ENCODE measurements at regions not wholly inside any gene's neighbourhood (a gene's known extent, or its start where the extent isn't known, plus 50 kb on each side); places are given as distances from the start of the nearest gene placed in this dataset.

DNA sequence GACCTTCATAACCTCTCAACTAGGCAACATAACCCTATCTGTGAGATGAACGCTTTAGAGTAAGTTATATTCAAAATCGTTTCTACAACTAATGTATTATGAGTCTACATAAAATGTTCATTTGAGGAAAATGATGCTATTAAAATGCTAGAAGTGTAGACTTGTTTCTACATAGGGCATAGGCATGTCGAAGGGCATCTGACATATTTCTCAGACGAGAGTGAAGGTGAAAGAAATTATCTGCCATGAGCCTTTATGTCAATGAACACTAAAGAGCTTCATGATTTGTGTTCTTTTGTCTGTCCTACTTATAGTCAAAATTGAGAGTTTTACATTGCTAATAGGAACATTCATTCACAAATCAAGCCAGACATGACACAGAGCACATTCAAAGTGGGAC lies 811.8 kb downstream of the RAB28 start:
- no peak overlapping the region for H3K4me3 Mint-ChIP-seq
- H3K27ac Mint-ChIP-seq: no peak overlapping the region
- no peaks in the 10 kb centered on the region for H3K9me3 Mint-ChIP-seq
- no peak for DNase-seq (ENCODE audit: extremely low spot score, unreplicated experiment)
- H3K27me3 Mint-ChIP-seq: no peaks in the 10 kb centered on the region
- H3K36me3 Mint-ChIP-seq: no peaks in the 10 kb centered on the region
- no peaks in the 10 kb centered on the region for H3K4me1 Mint-ChIP-seq (ENCODE audit: unreplicated experiment)
- TF ChIP-seq, protein P1, sequence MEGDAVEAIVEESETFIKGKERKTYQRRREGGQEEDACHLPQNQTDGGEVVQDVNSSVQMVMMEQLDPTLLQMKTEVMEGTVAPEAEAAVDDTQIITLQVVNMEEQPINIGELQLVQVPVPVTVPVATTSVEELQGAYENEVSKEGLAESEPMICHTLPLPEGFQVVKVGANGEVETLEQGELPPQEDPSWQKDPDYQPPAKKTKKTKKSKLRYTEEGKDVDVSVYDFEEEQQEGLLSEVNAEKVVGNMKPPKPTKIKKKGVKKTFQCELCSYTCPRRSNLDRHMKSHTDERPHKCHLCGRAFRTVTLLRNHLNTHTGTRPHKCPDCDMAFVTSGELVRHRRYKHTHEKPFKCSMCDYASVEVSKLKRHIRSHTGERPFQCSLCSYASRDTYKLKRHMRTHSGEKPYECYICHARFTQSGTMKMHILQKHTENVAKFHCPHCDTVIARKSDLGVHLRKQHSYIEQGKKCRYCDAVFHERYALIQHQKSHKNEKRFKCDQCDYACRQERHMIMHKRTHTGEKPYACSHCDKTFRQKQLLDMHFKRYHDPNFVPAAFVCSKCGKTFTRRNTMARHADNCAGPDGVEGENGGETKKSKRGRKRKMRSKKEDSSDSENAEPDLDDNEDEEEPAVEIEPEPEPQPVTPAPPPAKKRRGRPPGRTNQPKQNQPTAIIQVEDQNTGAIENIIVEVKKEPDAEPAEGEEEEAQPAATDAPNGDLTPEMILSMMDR (conservative IDR thresholded peaks at IDR 0.05): no peak

DNA sequence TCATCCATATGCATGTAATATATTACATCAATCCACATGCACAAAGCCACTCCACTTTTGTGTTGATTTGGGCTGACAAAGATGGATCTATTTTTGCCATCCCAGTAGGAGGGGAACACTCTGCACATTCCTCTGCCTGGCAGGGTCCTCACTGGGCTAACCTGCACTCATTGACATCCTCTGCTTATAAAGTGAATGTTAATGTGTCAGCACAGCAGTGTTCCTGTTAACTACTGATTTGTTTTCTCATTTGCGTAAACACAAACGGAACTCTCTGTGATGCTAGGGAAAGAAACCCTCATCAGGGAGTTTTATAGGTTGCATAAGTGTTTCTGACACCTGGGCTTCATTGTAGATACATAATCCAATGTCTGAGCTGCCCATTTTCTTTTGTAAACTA lies 826.0 kb downstream of the RAB28 start:
- Mint-ChIP-seq H3K36me3 (no peaks in the 10 kb centered on the region), H3K9me3 (no peaks in the 10 kb centered on the region), H3K27me3 (peaks cover 4% of the 10 kb centered on the region), H3K4me1 (ENCODE audit: unreplicated experiment) (no peaks in the 10 kb centered on the region), H3K27ac (no peak overlapping the region), H3K4me3 (no peak overlapping the region)
- TF ChIP-seq, protein P1 (conservative IDR thresholded peaks at IDR 0.05): no peak
- no peak for DNase-seq (ENCODE audit: extremely low spot score, unreplicated experiment)

DNA sequence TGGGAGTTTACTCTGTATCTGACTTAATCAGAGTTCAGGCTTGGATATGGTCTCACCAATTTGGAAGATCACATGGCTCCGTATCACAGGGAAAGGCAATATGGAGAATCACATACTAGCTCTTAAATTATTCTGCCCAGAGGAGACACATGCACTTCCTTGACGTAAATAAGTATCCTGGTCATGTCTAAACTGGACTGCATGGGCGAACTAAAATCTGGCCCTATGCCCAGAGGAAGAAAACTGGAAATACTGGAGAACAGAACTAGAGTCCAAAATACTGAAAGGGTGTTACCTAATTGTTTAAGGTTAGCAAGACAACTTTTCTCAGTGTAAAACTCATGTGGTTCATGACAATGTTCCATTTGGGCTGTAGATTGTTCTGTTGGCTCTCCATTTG lies 832.3 kb downstream of the RAB28 start:
- no peaks in the 10 kb centered on the region for H3K27me3 Mint-ChIP-seq
- no peak for DNase-seq (ENCODE audit: extremely low spot score, unreplicated experiment)
- H3K36me3 Mint-ChIP-seq: no peaks in the 10 kb centered on the region
- no peaks in the 10 kb centered on the region for H3K4me1 Mint-ChIP-seq (ENCODE audit: unreplicated experiment)
- TF ChIP-seq, protein P1 (conservative IDR thresholded peaks at IDR 0.05): no peak
- H3K4me3 Mint-ChIP-seq: no peak overlapping the region
- H3K27ac Mint-ChIP-seq: no peak overlapping the region
- no peaks in the 10 kb centered on the region for H3K9me3 Mint-ChIP-seq

DNA sequence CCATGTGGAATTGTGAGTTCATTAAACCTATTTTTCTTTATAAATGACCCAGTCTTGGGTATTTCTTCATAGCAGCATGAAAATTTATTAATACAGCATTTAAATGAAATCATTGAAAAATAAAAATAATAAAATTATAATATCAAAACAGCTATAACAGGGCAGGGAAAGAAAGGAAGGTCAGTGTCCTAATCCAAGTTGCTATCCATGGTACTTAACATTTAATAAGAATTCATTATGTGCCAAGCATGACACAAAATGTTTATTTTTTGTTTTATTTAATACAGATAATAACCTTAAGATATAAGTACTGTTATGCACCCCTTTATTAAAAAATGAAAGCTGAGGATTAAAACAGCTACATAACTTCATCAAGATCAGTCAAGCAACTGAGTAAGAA lies 838.4 kb downstream of the RAB28 start:
- Mint-ChIP-seq H3K27me3 (peaks cover 3% of the 10 kb centered on the region), H3K4me3 (no peak overlapping the region), H3K9me3 (no peaks in the 10 kb centered on the region), H3K4me1 (ENCODE audit: unreplicated experiment) (no peaks in the 10 kb centered on the region), H3K27ac (no peak overlapping the region), H3K36me3 (no peaks in the 10 kb centered on the region)
- TF ChIP-seq, protein P1 (conservative IDR thresholded peaks at IDR 0.05): no peak
- no peak for DNase-seq (ENCODE audit: extremely low spot score, unreplicated experiment)

DNA sequence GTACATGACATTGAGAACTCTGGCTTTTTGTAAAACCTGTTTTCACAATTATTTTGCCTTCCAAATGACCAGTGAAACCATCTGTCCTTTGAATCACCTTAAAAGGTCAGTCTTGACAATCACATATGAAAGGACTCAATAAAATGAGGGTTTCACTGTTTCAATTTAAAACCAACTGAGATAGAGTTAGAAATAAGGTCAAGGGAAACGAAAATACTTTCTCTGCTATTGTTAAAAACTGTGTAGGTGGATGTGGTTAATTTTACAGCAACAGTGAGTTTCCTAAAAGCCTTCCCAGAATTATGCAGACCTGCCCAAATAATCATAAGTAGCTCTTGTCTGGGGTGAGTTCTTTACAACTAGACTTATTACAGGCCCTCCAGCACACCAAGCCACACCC lies 839.9 kb downstream of the RAB28 start:
- TF ChIP-seq, protein P1 (conservative IDR thresholded peaks at IDR 0.05): no peak
- peaks cover 3% of the 10 kb centered on the region for H3K27me3 Mint-ChIP-seq
- H3K4me3 Mint-ChIP-seq: no peak overlapping the region
- no peaks in the 10 kb centered on the region for H3K36me3 Mint-ChIP-seq
- no peaks in the 10 kb centered on the region for H3K9me3 Mint-ChIP-seq
- no peaks in the 10 kb centered on the region for H3K4me1 Mint-ChIP-seq (ENCODE audit: unreplicated experiment)
- no peak overlapping the region for H3K27ac Mint-ChIP-seq
- no peak for DNase-seq (ENCODE audit: extremely low spot score, unreplicated experiment)

DNA sequence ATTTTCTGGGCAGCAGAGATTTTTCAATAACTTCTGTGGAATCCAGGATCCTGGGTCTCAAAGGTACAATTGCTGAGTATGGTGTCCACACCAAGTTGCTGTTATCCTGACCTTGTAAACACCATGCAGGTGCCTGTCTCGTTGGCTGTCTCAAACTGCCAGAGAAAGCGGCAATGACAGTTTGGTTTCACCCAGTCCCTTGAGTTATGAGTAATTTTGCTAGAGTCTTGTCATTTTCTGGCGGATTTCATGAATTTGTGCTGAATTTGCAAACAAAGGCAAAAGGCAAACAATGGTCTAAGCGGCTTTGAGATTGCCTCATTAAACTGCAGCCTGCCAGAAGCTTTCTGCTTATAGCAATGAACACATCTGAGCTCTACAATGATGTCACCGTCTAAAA lies 847.9 kb downstream of the RAB28 start:
- TF ChIP-seq, protein P1 (conservative IDR thresholded peaks at IDR 0.05): no peak
- Mint-ChIP-seq H3K27me3 (peaks cover 11% of the 10 kb centered on the region), H3K4me1 (ENCODE audit: unreplicated experiment) (no peaks in the 10 kb centered on the region), H3K36me3 (no peaks in the 10 kb centered on the region), H3K9me3 (peaks cover 3% of the 10 kb centered on the region), H3K4me3 (no peak overlapping the region), H3K27ac (no peak overlapping the region)
- DNase-seq (ENCODE audit: extremely low spot score, unreplicated experiment): no peak

All from type B pancreatic cell (in vitro differentiated cells).